HFFc6 (cell line): ENCODE measurements at regions not wholly inside any gene's neighbourhood (a gene's known extent, or its start where the extent isn't known, plus 50 kb on each side); places are given as distances from the start of the nearest gene placed in this dataset.

Experiments used
- DNase-seq: peaks from one replicate; pipeline ENCODE4 v3.0.0-alpha.2; 2018
- H3K27ac Mint-ChIP-seq: 2 replicates; pipeline ENCODE4 v1.8.0; 2020; ENCODE audit warnings: mild to moderate bottlenecking, mixed read lengths
- H3K27me3 Mint-ChIP-seq: 2 replicates; pipeline ENCODE4 v1.8.0; 2021; ENCODE audit warnings: mild to moderate bottlenecking, moderate library complexity, mixed read lengths; ENCODE audit not compliant: insufficient read depth
- H3K36me3 Mint-ChIP-seq: 2 replicates; pipeline ENCODE4 v1.8.0; 2021; ENCODE audit warnings: low read depth, mixed read lengths
- H3K4me1 Mint-ChIP-seq: 2 replicates; pipeline ENCODE4 v1.8.0; 2020; ENCODE audit warnings: low read depth, mixed read lengths
- H3K4me3 Mint-ChIP-seq: 2 replicates; pipeline ENCODE4 v1.8.0; 2020; ENCODE audit warnings: mild to moderate bottlenecking, moderate library complexity, mixed read lengths
- H3K9me3 Mint-ChIP-seq: 2 replicates; pipeline ENCODE4 v1.8.0; 2020; ENCODE audit warnings: mild to moderate bottlenecking, mixed read lengths
- TF ChIP-seq, protein P1 (sequence below): fragments of 200-600 bp; sonication (generic); IDR thresholded peaks from 2 replicates; pipeline ENCODE4 v1.5.0; 2021; ENCODE audit warnings: antibody characterized with exemption, mild to moderate bottlenecking

DNA sequence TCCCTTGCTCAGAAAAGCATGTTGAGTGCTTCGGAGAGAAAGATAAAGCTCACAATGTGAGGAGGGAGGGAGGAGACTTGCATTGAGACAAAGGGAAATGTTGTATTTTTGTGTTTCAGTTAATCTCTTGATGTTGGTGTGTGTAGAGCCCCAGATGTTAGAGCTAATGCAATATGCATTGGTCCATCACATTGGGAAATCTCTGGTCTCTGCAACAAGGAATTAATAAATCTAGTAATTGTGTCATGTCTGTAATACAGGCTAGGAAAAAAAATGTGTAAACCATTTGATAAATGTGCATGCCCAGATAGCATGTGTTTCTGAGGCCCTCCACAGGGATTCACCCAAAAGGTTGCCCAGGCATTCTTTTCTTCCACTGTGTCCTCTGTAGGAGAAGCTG is 230.4 kb upstream of the KCNH8 start:
- Mint-ChIP-seq H3K27me3 (no peaks in the 10 kb centered on the region), H3K36me3 (no peaks in the 10 kb centered on the region)
- TF ChIP-seq, protein P1, sequence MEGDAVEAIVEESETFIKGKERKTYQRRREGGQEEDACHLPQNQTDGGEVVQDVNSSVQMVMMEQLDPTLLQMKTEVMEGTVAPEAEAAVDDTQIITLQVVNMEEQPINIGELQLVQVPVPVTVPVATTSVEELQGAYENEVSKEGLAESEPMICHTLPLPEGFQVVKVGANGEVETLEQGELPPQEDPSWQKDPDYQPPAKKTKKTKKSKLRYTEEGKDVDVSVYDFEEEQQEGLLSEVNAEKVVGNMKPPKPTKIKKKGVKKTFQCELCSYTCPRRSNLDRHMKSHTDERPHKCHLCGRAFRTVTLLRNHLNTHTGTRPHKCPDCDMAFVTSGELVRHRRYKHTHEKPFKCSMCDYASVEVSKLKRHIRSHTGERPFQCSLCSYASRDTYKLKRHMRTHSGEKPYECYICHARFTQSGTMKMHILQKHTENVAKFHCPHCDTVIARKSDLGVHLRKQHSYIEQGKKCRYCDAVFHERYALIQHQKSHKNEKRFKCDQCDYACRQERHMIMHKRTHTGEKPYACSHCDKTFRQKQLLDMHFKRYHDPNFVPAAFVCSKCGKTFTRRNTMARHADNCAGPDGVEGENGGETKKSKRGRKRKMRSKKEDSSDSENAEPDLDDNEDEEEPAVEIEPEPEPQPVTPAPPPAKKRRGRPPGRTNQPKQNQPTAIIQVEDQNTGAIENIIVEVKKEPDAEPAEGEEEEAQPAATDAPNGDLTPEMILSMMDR, result no peak

GRCh38 chr3:18902081-18902793 is 246.1 kb upstream of the KCNH8 start:
- no peak overlapping the region for H3K4me3 Mint-ChIP-seq

More for the DNA sequence above, 230.4 kb upstream of the KCNH8 start:
- Mint-ChIP-seq H3K27ac (no peak overlapping the region), H3K4me3 (no peak overlapping the region), H3K4me1 (no peaks in the 10 kb centered on the region), H3K9me3 (peaks cover 44% of the 10 kb centered on the region)
- DNase-seq, result no peak

GRCh38 chr3:18901571-18901970 is 246.7 kb upstream of the KCNH8 start:
- no peak overlapping the region for H3K4me3 Mint-ChIP-seq
- peaks cover 27% of the 10 kb centered on the region for H3K9me3 Mint-ChIP-seq
- no peak overlapping the region for H3K27ac Mint-ChIP-seq
- H3K36me3 Mint-ChIP-seq, result no peaks in the 10 kb centered on the region
- no peak for DNase-seq
- H3K27me3 Mint-ChIP-seq, result no peaks in the 10 kb centered on the region
- TF ChIP-seq, protein P1, result no peak
- H3K4me1 Mint-ChIP-seq, result no peaks in the 10 kb centered on the region

More at GRCh38 chr3:18902081-18902793, 246.1 kb upstream of the KCNH8 start:
- no peak overlapping the region for H3K27ac Mint-ChIP-seq
- H3K9me3 Mint-ChIP-seq, result peaks cover 27% of the 10 kb centered on the region
- H3K36me3 Mint-ChIP-seq, result no peaks in the 10 kb centered on the region
- no peak for DNase-seq
- no peaks in the 10 kb centered on the region for H3K27me3 Mint-ChIP-seq
- no peaks in the 10 kb centered on the region for H3K4me1 Mint-ChIP-seq
- TF ChIP-seq, protein P1, result no peak

DNA sequence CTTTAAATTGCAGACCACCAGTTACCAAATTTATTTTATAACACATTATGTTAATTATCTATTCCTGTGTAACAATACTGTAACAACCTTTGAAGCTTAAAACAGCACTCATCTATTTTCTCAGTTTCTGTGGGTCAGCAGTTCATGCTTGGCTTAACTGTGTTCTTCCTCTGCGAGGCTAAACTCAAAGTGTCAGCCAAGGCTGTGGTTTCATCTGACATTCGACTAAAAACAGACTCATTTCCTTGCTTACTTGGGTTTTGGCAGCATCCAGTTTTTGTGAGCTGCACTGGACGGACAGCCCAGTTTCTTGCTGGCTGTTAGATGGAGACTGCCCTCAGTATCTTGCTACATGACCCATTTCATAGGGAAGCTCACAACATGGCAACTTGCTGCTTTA is 247.3 kb upstream of the KCNH8 start:
- no peaks in the 10 kb centered on the region for H3K4me1 Mint-ChIP-seq
- TF ChIP-seq, protein P1, result no peak
- H3K36me3 Mint-ChIP-seq, result no peaks in the 10 kb centered on the region
- DNase-seq, result no peak
- no peak overlapping the region for H3K27ac Mint-ChIP-seq
- no peak overlapping the region for H3K4me3 Mint-ChIP-seq
- H3K27me3 Mint-ChIP-seq, result no peaks in the 10 kb centered on the region
- H3K9me3 Mint-ChIP-seq, result peaks cover 27% of the 10 kb centered on the region

GRCh38 chr3:18898911-18899310 is 249.4 kb upstream of the KCNH8 start:
- H3K9me3 Mint-ChIP-seq, result peaks cover 24% of the 10 kb centered on the region
- H3K4me1 Mint-ChIP-seq, result no peaks in the 10 kb centered on the region
- no peak for DNase-seq
- no peaks in the 10 kb centered on the region for H3K27me3 Mint-ChIP-seq
- no peak overlapping the region for H3K27ac Mint-ChIP-seq
- no peaks in the 10 kb centered on the region for H3K36me3 Mint-ChIP-seq
- TF ChIP-seq, protein P1, result no peak
- H3K4me3 Mint-ChIP-seq, result no peak overlapping the region
